Activated T-helper 9 cell treated with anti-CD3 and anti-CD28 coated beads, Interleukin-2, amount 50 U/mL, for 16 hours (primary cell): ENCODE measurements at regions not wholly inside any gene's neighbourhood (a gene's known extent, or its start where the extent isn't known, plus 50 kb on each side); places are given as distances from the start of the nearest gene placed in this dataset.
"Not testable (repeated sequence)": the region's sequence is repeated elsewhere in the genome, so short reads cannot be mapped to it uniquely, and the experiment has no call there.

Experiments used
- DNase-seq: peaks from one replicate; pipeline ENCODE4 v3.0.0-alpha.2; 2020; ENCODE audit warnings: low read depth

DNA sequence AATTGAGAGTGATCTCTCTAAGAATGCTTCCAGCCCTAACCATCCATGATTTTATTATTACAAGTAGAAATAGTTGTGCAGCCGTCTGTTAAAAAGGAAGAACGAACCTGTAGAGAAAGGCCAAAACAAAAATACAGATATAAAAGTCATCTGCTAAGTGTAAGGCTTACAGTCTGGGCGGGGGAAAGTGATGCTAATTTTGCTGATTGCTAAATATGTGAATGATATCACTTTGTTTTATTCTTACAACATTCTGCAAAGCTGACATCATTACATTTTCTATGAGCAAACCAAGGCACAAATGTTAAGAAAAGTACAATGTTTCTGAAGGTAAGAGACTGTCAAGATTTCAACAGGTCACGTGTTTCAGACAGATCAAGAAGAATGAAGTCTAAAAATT lies 101.5 kb upstream of the RAP1B start:
- DNase-seq: no peak

- no peak for DNase-seq
These were observed 100.3 kb upstream of the RAP1B start for GRCh38 chr12:68510397-68510796.

DNA sequence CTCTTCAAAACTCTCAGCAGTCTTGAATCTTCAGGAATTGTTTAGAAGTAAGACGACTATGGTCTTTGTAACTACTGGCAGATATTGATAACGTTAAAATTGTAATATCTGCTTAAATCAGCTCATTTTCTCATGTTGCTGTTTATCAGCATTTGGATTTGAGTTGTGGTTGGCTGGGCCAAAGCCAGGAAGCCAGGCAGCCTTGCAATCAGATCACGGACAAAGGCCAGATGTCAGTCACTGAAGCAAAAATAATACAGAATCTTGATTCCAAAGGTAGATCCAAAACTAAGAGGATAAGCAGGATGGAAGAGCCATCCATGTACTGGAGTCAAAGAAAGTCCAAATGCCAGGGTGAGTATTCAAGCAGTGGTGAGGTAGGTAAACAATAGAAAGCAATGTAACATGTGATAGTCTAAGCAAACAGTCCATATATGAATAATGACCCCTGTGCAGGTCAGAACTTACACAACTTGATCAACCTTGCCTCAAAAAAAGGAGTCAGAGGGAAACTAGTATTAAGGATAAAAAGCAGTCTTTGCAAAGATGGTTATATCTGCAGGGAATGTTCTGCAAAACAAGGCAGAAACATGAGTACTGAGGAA lies 95.8 kb upstream of the RAP1B start:
- no peak for DNase-seq

DNA sequence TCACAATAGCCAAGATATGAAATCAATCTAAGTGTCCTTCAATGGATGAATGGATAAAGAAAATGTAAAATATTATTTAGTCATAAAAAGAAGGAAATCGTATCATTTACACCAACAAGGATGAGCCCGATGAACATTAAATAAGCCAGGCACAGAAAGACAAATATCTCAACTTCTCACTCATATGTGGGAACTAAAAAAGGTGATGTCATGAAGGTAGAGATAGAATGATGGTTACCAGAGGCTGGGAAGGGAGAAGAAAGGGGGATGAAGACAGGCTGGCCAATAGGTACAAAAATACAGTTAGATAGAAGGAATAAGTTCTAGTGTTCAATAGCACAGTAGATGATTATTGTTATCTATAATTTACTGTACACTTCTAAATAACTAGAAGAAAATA lies 94.9 kb upstream of the RAP1B start:
- DNase-seq: no peak

GRCh38 chr12:68521321-68521839 lies 89.3 kb upstream of the RAP1B start:
- no peak for DNase-seq

DNA sequence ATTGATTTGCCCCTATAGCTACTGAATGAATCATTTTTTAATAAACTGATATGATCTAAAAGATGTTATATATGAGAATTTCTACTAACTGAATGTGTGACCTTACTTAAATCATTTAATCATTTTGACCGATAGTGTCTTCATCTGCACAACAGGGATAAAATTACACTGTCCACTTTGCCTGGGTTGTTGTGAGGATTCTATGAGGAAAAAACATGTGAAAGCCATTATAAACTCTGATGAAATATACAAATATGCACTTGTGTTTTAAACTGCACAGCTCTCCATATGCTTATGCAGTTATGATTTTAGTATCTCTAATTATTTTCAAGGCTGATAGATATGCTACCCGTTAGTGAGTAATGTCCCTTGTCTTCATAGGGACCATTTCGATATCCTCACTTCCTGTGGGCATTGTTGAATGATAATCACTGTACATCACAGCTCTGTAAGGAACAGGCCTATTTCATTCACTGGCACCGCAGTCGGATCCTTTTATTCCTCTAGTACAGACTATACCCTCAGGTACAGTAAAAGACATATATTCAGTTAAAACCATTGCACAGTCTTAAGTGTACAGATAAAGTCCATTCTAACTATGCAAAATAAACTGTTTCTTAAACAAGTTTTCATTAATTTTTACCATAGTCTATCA lies 88.7 kb upstream of the RAP1B start:
- no peak for DNase-seq

GRCh38 chr12:68529466-68529865 lies 81.2 kb upstream of the RAP1B start:
- no peak for DNase-seq

DNA sequence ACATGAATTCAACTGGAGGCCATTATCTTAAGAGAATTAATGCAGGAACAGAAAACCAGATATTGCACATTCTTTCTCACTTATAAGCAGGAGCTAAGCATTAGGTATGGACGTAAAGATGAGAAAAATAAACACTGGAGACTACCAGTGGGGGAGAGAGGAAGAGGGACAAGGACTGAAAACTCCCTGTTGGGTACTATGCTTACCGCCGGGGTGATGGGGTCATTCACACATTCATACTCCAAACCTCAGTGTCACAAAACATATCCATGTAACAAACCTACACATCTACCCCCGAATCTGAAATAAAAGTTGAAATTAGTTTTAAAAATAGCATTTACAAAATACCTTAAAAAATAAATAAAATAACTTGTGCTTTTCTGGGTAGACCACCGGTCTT lies 80.8 kb upstream of the RAP1B start:
- DNase-seq: no peak

DNA sequence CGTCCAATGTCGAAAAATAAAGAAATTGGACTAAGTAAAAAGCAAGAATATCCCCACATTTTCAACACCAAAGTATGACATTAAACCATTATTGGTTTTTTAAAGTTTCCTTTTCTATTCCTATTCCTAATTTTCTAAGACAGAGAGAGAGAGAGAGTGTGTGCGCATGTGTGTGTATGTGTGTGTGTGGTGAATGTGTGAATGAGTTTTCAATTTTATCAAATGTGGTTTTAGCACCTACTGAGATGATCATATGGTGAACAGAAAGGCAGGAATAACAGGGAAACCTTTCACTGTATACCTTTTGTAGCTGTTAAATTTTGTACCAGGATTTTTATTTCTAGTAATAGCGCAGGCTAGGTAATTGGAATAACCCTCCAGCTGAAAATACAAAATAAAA lies 80.4 kb upstream of the RAP1B start:
- no peak for DNase-seq

- no peak for DNase-seq
These were observed 79.7 kb upstream of the RAP1B start for GRCh38 chr12:68530965-68531364.

- no peak for DNase-seq
These were observed 78.4 kb upstream of the RAP1B start for GRCh38 chr12:68532204-68532886.

DNA sequence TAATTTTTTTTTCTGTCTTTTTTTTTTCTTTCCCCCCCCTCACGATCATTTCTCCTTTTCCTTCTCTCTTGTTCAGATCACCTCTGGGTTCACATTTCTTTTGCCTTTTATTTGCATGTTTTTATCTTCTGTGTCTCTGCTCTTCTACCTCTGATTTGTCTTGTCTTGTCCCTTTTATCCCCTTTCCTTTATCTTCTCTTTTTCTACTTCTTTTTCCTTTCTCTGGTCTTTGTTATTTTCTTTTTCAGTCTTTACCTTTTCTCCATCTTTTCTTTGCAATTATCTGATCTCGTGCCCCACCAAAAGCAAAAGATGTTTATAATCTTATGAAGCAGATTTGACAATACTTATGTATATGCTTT lies 77.8 kb upstream of the RAP1B start:
- DNase-seq: no peak

DNA sequence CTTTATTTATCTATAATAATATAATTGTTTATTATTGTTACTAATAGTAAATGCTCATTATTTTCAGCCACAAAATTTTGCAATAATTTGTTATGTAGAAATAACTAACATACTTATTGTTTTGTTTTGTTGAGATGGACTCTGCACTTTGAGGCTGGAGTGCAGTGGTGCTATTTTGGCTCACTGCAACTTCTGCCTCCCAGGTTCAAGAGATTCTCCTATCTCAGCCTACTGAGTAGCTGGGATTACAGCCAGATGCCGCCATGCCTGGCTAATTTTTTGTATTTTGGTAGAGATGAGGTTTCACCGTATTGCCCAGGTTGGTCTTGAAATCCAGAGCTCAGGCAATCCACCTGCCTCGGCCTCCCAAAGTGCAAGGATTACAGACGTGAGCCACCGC lies 76.6 kb upstream of the RAP1B start:
- DNase-seq: no peak

- no peak for DNase-seq
These were observed 73.7 kb upstream of the RAP1B start for GRCh38 chr12:68536885-68537485.

GRCh38 chr12:68537571-68537970 lies 73.1 kb upstream of the RAP1B start:
- no peak for DNase-seq

- peak; percentile 3 for DNase-seq
These were observed 71.7 kb upstream of the RAP1B start for GRCh38 chr12:68538726-68539614.

- DNase-seq: no peak
These were observed 71.1 kb upstream of the RAP1B start for GRCh38 chr12:68539615-68539952.

GRCh38 chr12:68540768-68541167 lies 69.9 kb upstream of the RAP1B start:
- not testable (repeated sequence) for DNase-seq

DNA sequence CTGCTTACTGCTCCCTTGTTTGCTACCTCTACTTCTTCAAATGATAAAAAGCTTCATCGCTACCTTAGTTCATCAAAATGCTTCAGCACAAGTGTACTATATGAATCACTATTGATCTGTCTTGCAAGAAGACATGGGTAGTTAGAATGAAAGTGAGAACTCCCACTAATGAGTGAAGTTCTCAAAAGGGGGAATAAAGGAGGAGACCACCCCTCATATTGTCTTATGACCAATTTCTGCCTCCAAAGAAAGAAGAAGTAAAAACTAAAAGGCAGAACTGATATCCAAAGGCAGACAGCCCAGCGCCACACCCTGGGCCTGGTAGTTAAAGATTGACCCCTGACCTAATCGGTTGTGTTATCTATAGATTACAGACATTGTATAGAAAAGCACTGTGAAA lies 63.4 kb upstream of the RAP1B start:
- DNase-seq: not testable (repeated sequence)

- DNase-seq: not testable (repeated sequence)
These were observed 58.0 kb upstream of the RAP1B start for GRCh38 chr12:68552605-68553195.

GRCh38 chr12:68557011-68557730 lies 53.5 kb upstream of the RAP1B start:
- no peak for DNase-seq
